GM23248 (cell line): ENCODE measurements at regions not wholly inside any gene's neighbourhood (a gene's known extent, or its start where the extent isn't known, plus 50 kb on each side); places are given as distances from the start of the nearest gene placed in this dataset.
"Not testable (repeated sequence)": the region's sequence is repeated elsewhere in the genome, so short reads cannot be mapped to it uniquely, and the experiment has no call there.

Experiments
- EZH2 ChIP-seq: fragments of 200-600 bp; sonication (generic); IDR thresholded peaks from 2 replicates; pipeline ENCODE4 v1.6.1; 2018; ENCODE audit warnings: antibody characterized with exemption, mild to moderate bottlenecking; ENCODE audit not compliant: insufficient read depth, poor library complexity, severe bottlenecking
- EZH2phosphoT487 ChIP-seq: fragments of 200-600 bp; sonication (generic); IDR thresholded peaks from 2 replicates; pipeline ENCODE4 v1.6.1; 2018; ENCODE audit warnings: antibody characterized with exemption, moderate library complexity, mild to moderate bottlenecking, low read depth; ENCODE audit not compliant: insufficient read depth

- not testable (repeated sequence) for TF ChIP-seq EZH2, EZH2phosphoT487
Observed at GRCh38 chr7:76875760-76876159, 156.4 kb downstream of the SPDYE17 start.
